Stimulated activated naive CD8-positive, alpha-beta T cell treated with anti-CD3 and anti-CD28 coated beads, Interleukin-15, amount 100 ng/mL, for 72 hours (primary cell): ENCODE measurements at regions not wholly inside any gene's neighbourhood (a gene's known extent, or its start where the extent isn't known, plus 50 kb on each side); places are given as distances from the start of the nearest gene placed in this dataset.
"Not testable (repeated sequence)": the region's sequence is repeated elsewhere in the genome, so short reads cannot be mapped to it uniquely, and the experiment has no call there.

Experiments
- ATAC-seq: fragments of 150-1000 bp; cut with Tn5 transposase; 2 replicates; pipeline ENCODE4 v1.10.0; 2021; ENCODE audit warnings: mild to moderate bottlenecking, moderate library complexity
- DNase-seq, 2 donors: peaks; one replicate each; pipeline ENCODE4 v3.0.0; 2021 to 2022
- H3K27ac Mint-ChIP-seq, 2 donors: one replicate each; pipeline ENCODE4 v1.8.0; 2022; ENCODE audit warnings: mild to moderate bottlenecking in 2 of 2, mixed read lengths in 2 of 2, moderate library complexity in 2 of 2
- H3K27me3 Mint-ChIP-seq: one replicate; pipeline ENCODE4 v1.8.0; 2022; ENCODE audit warnings: mixed read lengths
- H3K4me1 Mint-ChIP-seq: one replicate; pipeline ENCODE4 v1.8.0; 2022; ENCODE audit warnings: mild to moderate bottlenecking, mixed read lengths
- H3K4me3 Mint-ChIP-seq, 2 donors: one replicate each; pipeline ENCODE4 v1.8.0; 2022; ENCODE audit warnings: mild to moderate bottlenecking in 2 of 2, mixed read lengths in 2 of 2, moderate library complexity in 1 of 2
- H3K9me3 Mint-ChIP-seq, 2 donors: one replicate each; pipeline ENCODE4 v1.8.0; 2022; ENCODE audit warnings: mixed read lengths in 2 of 2

DNA sequence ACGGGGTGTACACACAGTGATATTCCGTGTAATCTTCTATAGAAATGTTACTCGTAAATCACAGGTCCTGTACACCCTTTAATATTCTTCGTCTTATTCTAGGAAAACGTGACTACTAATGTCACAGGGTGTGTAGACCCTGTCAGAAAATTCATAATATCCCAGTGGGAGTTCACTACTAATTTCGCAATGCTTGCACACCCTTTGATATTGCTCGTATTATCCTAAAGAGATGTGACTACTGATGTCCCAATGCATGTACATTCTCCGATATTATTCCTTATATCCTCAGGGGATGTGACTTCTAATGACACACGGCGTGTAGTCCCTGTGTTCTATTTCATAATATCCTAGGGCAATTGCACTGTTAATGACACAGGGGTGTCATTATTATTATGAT lies 132.7 kb downstream of the ADRA2C start:
- not testable (repeated sequence) for DNase-seq, ATAC-seq, H3K27ac Mint-ChIP-seq, H3K4me1 Mint-ChIP-seq, H3K4me3 Mint-ChIP-seq, H3K9me3 Mint-ChIP-seq
- peaks cover 25% of the 10 kb centered on the region for H3K27me3 Mint-ChIP-seq

DNA sequence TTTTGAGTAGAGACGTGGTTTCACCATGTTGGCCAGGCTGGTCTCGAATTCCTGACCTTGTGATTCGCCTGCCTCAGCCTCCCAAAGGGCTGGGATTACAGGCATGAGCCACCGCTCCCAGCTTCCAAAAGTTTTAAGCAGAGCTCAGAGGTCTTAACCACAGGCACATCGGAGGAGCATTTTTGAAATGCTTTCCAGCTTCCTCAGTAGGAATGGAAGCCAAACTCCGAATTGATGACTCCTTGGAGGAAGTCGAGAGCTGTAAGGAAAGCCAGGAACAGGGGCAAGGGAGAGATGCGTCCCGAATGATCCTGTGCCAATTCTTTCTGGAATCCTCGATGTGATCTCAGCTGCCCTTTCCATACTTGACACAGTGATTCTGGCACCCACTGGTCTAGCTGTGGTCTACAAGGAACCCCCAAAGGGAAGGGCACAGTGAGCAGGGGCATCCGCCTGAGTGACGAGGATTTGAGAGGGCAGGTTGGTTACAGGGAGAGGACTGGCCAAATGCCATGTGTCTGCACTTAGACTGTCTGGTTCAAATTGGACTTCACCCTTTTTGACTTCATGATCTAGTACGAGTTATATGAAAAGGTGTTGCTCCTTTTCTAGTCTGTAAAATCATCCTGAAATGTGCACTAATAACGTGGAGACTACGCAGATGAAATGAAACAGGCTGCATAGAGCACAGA lies 138.2 kb downstream of the ADRA2C start:
- H3K27me3 Mint-ChIP-seq, result peaks cover 12% of the 10 kb centered on the region
- not testable (repeated sequence) for H3K4me1 Mint-ChIP-seq, ATAC-seq, DNase-seq, H3K9me3 Mint-ChIP-seq, H3K4me3 Mint-ChIP-seq, H3K27ac Mint-ChIP-seq

DNA sequence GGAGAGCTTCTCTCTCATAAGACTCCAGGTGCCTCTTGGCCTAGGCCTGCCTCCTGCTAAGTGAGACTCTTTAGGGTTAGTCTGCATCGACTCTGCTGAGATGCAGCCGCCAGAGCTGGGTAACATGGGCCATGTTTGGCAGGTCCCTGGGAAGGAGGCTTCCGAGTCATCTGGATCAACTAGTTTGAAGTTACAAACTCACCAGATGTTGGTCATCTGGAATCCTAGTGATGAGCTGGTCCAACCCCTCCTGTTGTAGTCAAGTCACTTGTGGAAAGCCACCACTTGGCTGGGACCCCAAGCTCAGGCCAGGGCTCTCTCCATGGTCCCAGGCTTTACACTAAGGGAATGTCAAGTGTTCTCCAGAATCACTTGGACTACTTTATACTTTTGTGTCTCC lies 143.4 kb downstream of the ADRA2C start:
- H3K4me1 Mint-ChIP-seq, H3K4me3 Mint-ChIP-seq, ATAC-seq, H3K27me3 Mint-ChIP-seq, DNase-seq: not testable (repeated sequence)
- H3K9me3 Mint-ChIP-seq, result peaks cover 9 to 16% of the 10 kb centered on the region in 2 donors
- peak overlapping the region in 1 of 2 donors; percentile 42 for H3K27ac Mint-ChIP-seq

DNA sequence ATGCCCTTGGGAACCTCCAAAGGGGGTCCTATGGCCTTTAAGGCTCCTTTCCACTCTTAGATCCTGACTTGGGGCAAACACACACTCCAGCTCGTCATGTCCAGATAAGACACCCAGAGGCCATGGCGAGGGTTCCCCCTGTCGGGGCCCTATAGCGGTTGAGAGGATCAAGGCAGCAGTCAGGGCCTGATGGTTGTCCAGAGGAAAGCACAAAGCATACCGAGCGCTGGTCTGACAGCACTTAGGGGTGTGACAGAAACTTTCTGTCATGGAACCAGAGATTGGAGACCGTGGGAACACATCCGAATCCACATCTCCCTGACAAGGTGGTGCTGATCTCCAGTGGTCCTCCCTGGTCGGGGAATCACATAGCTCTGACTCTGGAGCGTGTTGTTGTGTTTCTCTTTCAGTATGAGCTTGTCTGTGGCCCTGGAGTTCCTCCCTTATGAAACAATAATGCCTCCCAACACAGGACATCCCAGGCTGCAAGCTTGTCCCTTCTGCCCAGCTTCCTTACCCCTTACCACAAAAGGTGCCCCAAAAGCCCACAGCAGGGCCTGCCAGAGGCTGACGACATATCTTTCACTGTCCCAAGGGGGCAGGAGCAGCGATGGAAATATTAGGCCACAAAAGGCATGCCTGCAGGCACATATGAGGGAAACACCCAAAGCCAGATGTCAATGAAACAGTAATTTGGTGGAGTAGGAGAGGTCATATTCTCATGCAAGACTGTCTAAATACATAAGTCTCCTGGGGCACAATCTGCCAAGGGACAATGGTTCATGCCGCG lies 144.2 kb downstream of the ADRA2C start:
- not testable (repeated sequence) for DNase-seq, ATAC-seq, H3K4me3 Mint-ChIP-seq, H3K27me3 Mint-ChIP-seq, H3K4me1 Mint-ChIP-seq
- H3K27ac Mint-ChIP-seq, result peak overlapping the region in 1 of 2 donors; percentile 8
- peaks cover 9 to 16% of the 10 kb centered on the region in 2 donors for H3K9me3 Mint-ChIP-seq

DNA sequence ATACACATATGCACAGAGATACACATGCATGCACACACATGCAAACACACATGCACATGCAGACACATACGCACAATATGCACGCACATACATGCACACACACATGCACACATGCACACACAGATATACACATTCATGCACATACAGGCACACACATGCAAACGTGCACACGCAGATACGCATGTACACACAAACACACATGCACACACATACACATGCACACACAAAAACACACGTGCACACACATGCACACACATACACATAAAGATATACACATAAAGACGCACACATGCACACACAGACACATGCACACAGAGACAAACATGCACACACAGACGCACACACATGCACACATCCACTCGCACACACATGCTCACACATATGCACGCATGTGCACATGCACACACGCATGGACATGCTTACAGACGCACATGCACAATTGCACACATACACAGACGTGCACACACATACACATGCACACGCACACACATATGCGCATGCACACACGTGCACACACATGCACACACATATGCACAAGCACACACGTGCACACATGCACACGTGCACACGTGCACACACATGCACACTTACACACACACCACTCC lies 145.2 kb downstream of the ADRA2C start:
- H3K4me1 Mint-ChIP-seq, result no peaks in the 10 kb centered on the region
- ATAC-seq (no peak), DNase-seq (no peak)
- H3K9me3 Mint-ChIP-seq, result peaks cover 9 to 16% of the 10 kb centered on the region in 2 donors
- H3K27me3 Mint-ChIP-seq, result peaks cover 7% of the 10 kb centered on the region
- H3K27ac Mint-ChIP-seq, result no peak overlapping the region
- H3K4me3 Mint-ChIP-seq, result no peak overlapping the region

DNA sequence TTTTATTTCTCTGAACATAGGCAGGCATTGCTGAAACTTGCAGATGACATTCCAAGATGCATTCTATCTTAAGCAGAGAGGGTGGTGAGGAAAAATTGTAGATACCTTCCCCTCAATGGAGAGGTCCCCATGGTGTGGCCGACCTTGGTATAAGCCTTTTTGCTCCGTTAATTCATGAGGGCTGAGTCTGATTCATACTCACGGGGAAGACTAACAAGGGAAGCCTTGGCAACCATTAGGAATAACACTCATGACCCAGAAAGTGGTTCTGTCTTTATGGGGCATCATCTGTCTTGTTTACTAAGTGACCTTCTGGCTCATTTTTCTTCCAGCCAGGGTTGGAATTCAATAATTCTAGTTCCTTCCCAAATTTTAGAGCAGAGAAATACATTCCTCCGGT lies 148.3 kb downstream of the ADRA2C start:
- peaks cover 18% of the 10 kb centered on the region for H3K27me3 Mint-ChIP-seq
- not testable (repeated sequence) for DNase-seq, H3K27ac Mint-ChIP-seq, ATAC-seq, H3K4me1 Mint-ChIP-seq, H3K4me3 Mint-ChIP-seq
- H3K9me3 Mint-ChIP-seq, result peaks cover 9 to 16% of the 10 kb centered on the region in 2 donors

DNA sequence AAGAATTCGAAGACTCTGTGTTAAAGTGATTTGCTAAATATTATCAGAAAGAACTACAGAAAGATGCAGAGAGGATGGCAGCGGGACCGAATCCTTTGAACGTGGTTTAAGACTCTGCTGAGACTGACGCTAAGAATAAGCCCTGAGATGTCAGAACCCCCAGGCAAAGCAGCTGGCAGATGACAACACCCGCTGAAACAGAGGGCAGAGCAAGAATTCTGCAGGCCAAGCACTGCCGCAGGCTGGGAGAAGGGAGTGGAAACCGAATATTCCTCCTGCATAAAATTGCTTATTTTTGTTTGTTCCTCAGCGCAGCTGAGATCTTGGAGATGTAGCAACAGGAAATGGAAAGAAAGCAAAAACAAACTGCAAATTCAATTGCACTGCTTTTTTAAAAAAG lies 153.3 kb downstream of the ADRA2C start:
- not testable (repeated sequence) for H3K4me3 Mint-ChIP-seq, H3K9me3 Mint-ChIP-seq, H3K4me1 Mint-ChIP-seq, DNase-seq, ATAC-seq, H3K27ac Mint-ChIP-seq
- peaks cover 18% of the 10 kb centered on the region for H3K27me3 Mint-ChIP-seq

DNA sequence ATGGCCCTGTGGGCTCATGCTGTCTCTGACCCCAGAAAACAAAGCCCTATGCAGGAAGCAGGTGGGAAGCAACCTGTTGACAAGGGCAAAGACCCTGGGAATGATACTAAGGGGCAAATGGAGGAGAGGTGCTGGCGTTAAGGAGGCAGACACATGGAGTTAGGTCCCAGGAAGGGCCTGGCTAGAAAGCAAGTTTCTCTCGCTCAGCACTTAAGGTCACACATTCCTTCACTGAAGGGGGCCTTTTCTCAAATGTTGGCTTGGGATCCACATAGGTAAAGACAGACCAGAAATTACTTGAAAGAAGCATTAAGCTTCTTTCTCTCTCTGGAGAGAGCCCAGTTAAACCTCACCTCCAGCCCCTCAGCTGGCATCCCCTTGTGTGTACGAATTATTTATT lies 155.7 kb downstream of the ADRA2C start:
- not testable (repeated sequence) for H3K27me3 Mint-ChIP-seq, H3K9me3 Mint-ChIP-seq, DNase-seq, H3K4me1 Mint-ChIP-seq, ATAC-seq, H3K4me3 Mint-ChIP-seq
- H3K27ac Mint-ChIP-seq, result peak overlapping the region in 1 of 2 donors; percentile 42

DNA sequence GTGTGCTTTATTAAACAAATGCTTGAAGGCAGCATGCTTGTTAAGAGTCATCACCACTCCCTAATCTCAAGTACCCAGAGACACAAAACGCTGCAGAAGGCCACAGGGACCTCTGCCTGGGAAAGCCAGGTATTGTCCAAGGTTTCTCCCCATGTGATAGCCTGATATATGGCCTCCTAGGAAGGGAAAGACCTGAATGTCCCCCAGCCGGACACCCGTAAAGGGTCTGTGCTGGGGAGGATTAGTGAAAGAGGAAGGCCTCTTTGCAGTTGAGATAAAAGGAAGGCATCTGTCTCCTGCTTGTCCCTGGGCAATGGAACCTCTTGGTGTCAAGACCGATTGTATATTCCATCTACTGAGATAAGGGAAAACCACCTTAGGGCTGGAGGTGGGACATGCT lies 159.7 kb downstream of the ADRA2C start:
- not testable (repeated sequence) for H3K4me3 Mint-ChIP-seq, ATAC-seq, H3K4me1 Mint-ChIP-seq

DNA sequence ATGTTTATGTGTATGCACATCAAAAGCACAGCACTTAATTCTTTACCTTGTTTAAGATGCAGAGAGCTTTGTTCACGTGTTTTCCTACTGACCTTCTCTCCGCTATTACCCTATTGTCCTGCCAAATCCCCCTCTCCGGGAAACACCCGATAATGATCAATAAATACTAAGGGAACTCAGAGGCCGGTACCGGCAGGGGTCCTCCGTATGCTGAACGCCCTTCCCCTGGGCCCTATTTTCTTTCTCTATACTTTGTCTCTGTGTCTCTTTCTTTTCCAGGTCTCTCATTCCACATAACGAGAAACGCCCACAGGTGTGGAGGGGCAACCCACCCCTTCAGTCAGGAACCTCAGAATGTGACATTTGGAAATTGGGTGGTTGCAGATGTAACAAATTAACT lies 160.1 kb downstream of the ADRA2C start:
- H3K4me3 Mint-ChIP-seq, H3K27me3 Mint-ChIP-seq, H3K4me1 Mint-ChIP-seq, H3K9me3 Mint-ChIP-seq, DNase-seq, H3K27ac Mint-ChIP-seq, ATAC-seq: not testable (repeated sequence)

More for the DNA sequence above, 159.7 kb downstream of the ADRA2C start:
- H3K27ac Mint-ChIP-seq, H3K27me3 Mint-ChIP-seq, DNase-seq, H3K9me3 Mint-ChIP-seq: not testable (repeated sequence)

DNA sequence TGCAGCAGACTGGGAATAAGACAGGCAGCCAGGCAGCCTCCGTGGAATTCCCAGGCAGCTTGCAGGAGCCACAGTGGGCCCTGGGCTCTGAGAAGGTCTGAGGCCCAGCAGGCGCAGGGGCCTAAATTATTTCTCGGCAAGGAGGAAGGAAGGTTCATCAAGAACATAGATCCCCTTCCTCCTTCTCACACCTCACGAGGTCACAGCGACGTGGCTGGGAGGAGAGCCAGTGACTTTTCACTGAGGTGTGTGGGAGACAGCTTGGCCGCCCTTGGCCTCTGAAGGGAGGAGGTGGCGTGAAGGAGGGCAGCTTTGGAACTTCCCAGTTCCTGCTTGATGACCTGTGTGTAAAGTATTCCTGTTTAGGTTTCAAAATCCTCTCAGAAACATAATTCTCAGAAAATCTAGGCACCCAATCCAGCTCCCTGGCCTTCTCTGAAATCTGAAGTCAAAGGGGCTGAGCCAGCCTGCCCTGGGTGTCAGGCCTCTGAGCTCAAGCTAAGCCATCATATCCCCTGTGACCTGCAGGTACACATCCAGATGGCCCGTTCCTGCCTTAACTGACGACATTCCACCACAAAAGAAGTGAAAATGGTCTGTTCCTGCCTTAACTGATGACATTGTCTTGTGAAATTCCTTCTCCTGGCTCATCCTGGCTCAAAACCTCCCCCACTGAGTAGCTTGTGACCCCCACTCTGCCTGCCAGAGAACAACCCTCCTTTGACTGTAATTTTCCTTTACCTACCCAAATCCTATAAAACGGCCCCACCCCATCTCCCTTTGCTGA lies 161.0 kb downstream of the ADRA2C start:
- not testable (repeated sequence) for H3K4me3 Mint-ChIP-seq, H3K9me3 Mint-ChIP-seq, ATAC-seq, H3K27ac Mint-ChIP-seq, H3K4me1 Mint-ChIP-seq, DNase-seq, H3K27me3 Mint-ChIP-seq

DNA sequence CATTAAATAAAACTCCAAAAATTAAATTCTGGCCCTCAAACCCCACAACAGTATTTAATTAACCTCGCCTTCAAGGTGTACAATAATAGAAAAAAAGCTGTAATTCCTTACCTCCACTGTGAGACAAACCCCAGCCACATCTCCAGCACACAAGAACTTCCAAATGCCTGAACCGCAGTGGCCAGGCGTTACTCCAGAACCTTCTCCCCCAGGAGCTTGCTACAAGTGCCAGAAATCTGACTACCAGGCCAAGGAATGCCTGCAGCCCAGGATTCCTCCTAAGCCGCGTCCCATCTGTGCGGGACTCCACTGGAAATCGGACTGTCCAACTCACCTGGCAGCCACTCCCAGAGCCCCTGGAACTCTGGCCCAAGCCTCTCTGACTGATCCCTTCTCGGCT lies 163.2 kb downstream of the ADRA2C start:
- H3K27ac Mint-ChIP-seq, H3K9me3 Mint-ChIP-seq, DNase-seq, H3K4me3 Mint-ChIP-seq, H3K4me1 Mint-ChIP-seq, H3K27me3 Mint-ChIP-seq, ATAC-seq: not testable (repeated sequence)

DNA sequence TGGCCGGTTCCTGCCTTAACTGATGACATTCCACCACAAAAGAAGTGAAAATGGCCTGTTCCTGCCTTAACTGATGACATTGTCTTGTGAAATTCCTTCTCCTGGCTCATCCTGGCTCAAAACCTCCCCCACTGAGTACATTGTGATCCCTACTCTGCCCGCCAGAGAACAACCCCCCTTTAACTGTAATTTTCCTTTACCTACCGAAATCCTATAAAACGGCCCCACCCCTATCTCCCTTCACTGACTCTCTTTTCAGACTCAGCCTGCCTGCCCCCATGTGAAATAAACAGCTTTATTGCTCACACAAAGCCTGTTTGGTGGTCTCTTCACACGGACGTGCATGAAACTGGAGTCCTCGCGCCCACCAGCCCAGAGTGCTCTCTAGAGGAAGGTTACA lies 166.5 kb downstream of the ADRA2C start:
- not testable (repeated sequence) for H3K4me3 Mint-ChIP-seq, H3K27ac Mint-ChIP-seq, H3K27me3 Mint-ChIP-seq, H3K4me1 Mint-ChIP-seq, DNase-seq, H3K9me3 Mint-ChIP-seq, ATAC-seq

DNA sequence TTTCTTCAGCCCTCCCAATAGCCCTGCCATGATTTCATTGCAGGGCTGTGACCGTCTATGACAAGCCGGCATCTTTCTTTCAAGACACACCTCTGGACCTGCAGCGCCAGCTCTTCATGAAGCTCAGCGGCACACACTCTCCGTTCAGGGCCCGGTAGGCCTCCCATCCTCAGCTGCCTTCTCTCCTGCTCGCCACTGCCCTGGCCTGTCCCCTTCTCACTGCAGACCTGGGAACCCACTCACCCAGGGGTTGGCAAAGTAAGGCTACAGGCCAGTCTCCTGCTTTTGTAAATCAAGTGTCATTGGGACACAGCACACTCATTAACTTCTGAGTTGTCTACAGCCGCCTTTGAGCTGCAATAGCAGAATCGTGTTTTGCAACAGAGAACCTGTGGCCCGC lies 169.2 kb downstream of the ADRA2C start:
- not testable (repeated sequence) for H3K4me1 Mint-ChIP-seq

DNA sequence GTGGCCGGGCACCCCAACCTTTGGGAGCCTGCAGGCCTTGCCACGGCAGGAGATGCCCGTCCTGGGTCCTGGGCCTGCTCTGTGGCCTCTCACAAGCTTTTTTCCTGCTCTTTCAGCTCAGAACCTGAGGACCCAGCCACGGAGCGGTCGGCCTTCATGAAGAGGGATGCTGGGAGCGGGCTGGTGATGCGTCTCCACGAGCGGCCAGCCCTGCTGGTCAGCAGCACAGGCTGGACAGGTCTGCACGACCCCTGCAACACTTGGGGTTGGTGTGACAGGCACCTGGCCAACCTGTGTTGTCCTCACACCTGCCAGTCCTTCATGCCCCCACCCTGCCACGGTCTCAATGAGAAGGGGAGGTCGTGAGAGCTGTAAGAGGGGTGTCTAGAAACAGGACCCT lies 170.0 kb downstream of the ADRA2C start:
- no peaks in the 10 kb centered on the region for H3K4me1 Mint-ChIP-seq
- DNase-seq (no peak), ATAC-seq (no peak)
- no peaks in the 10 kb centered on the region for H3K27me3 Mint-ChIP-seq
- H3K9me3 Mint-ChIP-seq, result no peaks in the 10 kb centered on the region
- H3K27ac Mint-ChIP-seq, result no peak overlapping the region
- no peak overlapping the region for H3K4me3 Mint-ChIP-seq

More for the DNA sequence above, 169.2 kb downstream of the ADRA2C start:
- H3K9me3 Mint-ChIP-seq, ATAC-seq, H3K4me3 Mint-ChIP-seq, DNase-seq, H3K27ac Mint-ChIP-seq, H3K27me3 Mint-ChIP-seq: not testable (repeated sequence)
